Suprapubic skin (tissue), 4 donors: ENCODE measurements at regions not wholly inside any gene's neighbourhood (a gene's known extent, or its start where the extent isn't known, plus 50 kb on each side); places are given as distances from the start of the nearest gene placed in this dataset.

Experiments
- DNase-seq, 2 donors: peaks; one replicate each; pipeline ENCODE4 v3.0.0-alpha.2; 2019; ENCODE audit warnings: low spot score in 2 of 2
- H3K27ac ChIP-seq: fragments of 200-600 bp; sonication (generic); one replicate; pipeline ENCODE4 v1.5.1; 2019
- H3K27me3 ChIP-seq: fragments of 200-600 bp; sonication (generic); one replicate; pipeline ENCODE4 v1.5.1; 2019
- H3K36me3 ChIP-seq: fragments of 200-600 bp; sonication (generic); one replicate; pipeline ENCODE4 v1.5.1; 2019
- H3K4me1 ChIP-seq: fragments of 200-600 bp; sonication (generic); one replicate; pipeline ENCODE4 v1.5.1; 2019
- H3K4me3 ChIP-seq: fragments of 200-600 bp; sonication (generic); one replicate; pipeline ENCODE4 v1.5.1; 2019; ENCODE audit warnings: mild to moderate bottlenecking
- H3K9me3 ChIP-seq: fragments of 200-600 bp; sonication (generic); one replicate; pipeline ENCODE4 v1.5.1; 2019
- EP300 ChIP-seq: sonication (generic); formaldehyde crosslinking; IDR thresholded peaks from one replicate; pipeline ENCODE4 v1.6.1; 2017; ENCODE audit warnings: antibody characterized with exemption
- POLR2A ChIP-seq, 2 donors: fragments of 450-650 bp; IDR thresholded peaks; one replicate each; pipeline ENCODE4 v1.6.1; 2017; ENCODE audit warnings: antibody characterized with exemption in 2 of 2, mild to moderate bottlenecking in 2 of 2, moderate library complexity in 2 of 2
- POLR2AphosphoS5 ChIP-seq, 3 donors: sonication (generic); formaldehyde crosslinking; IDR thresholded peaks; one replicate each; pipeline ENCODE4 v1.6.1; 2017; ENCODE audit warnings: antibody characterized with exemption in 3 of 3
- WGBS: methylation state at CpG from one replicate; pipeline ENCODE4 v1.1.5; 2018; 5-methylcytosine and 5-hydroxymethylcytosine counted together
- TF ChIP-seq, protein P1 (sequence below), 2 donors: fragments of 200-600 bp in 1 of 2; fragments of 450-650 bp in 1 of 2; sonication (generic) in 1 of 2; IDR thresholded peaks; one replicate each; pipeline ENCODE4 v1.5.1; 2016 to 2019; ENCODE audit warnings: antibody characterized with exemption in 2 of 2, mild to moderate bottlenecking in 1 of 2, moderate library complexity in 1 of 2

DNA sequence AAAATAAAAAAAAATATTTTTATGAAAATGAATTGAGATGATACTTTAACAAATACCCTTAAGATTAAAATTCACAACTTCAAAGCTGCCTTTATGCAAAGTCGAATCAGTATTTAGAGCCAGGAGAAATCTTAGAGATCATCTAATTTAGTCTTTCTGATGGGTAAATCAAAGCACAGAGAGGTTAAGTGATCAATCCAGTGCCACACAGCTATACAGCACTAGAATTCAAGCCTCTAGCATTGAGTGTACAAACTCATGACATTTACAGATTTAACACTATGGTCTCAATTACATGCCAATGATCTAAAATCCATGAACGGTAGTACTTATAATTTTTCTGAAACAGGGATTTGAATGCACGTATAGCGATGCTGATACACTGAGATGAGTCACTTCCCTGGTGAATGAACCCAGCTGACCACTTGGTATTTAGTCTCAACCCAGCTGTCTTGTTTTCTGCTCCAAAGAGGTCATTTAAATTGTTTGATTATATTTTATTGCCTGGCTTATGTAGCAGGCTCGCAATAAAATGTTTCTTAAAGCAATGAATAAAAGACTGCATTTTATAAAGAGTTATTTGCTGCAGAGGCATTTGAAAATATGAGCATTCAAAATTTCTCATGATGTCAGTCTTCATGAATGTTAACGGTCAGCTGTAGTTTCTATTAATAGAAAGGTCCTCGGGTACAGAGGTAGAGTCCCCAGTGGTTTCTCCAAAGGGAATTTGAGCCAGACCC is 152.4 kb upstream of the PRICKLE1 start:
- H3K4me3 ChIP-seq, result no peak overlapping the region
- TF ChIP-seq POLR2AphosphoS5 (IDR thresholded peaks at IDR 0.05), result no peak
- TF ChIP-seq POLR2A (IDR thresholded peaks at IDR 0.05), result no peak
- no peak for TF ChIP-seq EP300
- WGBS, result 57% methylated on average over 7 of the region's 7 CpGs
- peaks cover 38% of the 10 kb centered on the region for H3K4me1 ChIP-seq
- no peak overlapping the region for H3K27ac ChIP-seq
- H3K27me3 ChIP-seq, result no peaks in the 10 kb centered on the region
- no peak for DNase-seq
- H3K9me3 ChIP-seq, result peaks cover 7% of the 10 kb centered on the region
- no peaks in the 10 kb centered on the region for H3K36me3 ChIP-seq

DNA sequence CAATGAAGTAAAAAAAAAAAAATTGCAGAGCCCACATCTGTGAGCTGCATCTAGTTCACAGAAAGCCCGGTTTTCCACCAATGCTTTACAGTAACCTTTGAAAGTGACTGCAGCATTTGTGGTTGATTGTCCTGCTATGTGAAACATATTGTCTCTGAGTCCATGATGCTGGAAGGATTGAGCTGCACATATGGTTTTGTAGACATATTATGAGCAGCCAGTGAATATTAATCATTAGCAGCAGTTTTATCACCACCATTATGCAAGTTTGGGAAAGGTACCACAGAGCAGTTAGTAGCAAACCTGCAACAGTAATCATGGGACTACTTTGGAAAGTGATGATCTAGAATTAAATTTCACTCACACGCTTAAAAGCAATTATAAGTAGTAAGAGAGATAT is 151.5 kb upstream of the PRICKLE1 start:
- Histone ChIP-seq H3K27me3 (no peaks in the 10 kb centered on the region), H3K36me3 (no peaks in the 10 kb centered on the region), H3K4me3 (no peak overlapping the region), H3K4me1 (peaks cover 46% of the 10 kb centered on the region), H3K27ac (no peak overlapping the region), H3K9me3 (no peaks in the 10 kb centered on the region)
- TF ChIP-seq, protein P1, sequence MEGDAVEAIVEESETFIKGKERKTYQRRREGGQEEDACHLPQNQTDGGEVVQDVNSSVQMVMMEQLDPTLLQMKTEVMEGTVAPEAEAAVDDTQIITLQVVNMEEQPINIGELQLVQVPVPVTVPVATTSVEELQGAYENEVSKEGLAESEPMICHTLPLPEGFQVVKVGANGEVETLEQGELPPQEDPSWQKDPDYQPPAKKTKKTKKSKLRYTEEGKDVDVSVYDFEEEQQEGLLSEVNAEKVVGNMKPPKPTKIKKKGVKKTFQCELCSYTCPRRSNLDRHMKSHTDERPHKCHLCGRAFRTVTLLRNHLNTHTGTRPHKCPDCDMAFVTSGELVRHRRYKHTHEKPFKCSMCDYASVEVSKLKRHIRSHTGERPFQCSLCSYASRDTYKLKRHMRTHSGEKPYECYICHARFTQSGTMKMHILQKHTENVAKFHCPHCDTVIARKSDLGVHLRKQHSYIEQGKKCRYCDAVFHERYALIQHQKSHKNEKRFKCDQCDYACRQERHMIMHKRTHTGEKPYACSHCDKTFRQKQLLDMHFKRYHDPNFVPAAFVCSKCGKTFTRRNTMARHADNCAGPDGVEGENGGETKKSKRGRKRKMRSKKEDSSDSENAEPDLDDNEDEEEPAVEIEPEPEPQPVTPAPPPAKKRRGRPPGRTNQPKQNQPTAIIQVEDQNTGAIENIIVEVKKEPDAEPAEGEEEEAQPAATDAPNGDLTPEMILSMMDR (IDR thresholded peaks at IDR 0.05), result no peak
- WGBS, result 90% methylated on average over 2 of the region's 2 CpGs
- no peak for DNase-seq

DNA sequence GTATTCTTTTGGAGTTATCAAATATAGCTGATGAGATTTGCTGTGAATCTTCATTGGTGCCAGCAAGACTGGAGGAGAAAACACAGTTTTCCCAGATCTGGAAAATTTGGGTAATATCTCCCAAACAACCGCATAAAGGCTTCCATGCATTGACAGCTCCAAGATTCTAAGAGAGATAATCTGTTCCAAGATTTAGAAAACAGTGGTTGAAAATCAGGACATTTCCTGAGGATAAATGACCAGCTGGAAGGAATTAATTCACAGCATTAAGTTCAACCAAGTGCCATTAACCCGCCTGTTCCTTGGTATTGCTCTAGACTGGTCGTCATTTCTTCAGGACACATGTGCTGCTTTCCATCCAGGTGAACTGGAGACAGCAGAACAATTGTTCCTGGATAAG is 147.9 kb upstream of the PRICKLE1 start:
- TF ChIP-seq POLR2A (IDR thresholded peaks at IDR 0.05) (no peak), EP300 (no peak)
- TF ChIP-seq, protein P1 (IDR thresholded peaks at IDR 0.05), result no peak
- Histone ChIP-seq H3K36me3 (no peaks in the 10 kb centered on the region), H3K27me3 (no peaks in the 10 kb centered on the region), H3K4me3 (no peak overlapping the region), H3K27ac (no peak overlapping the region), H3K4me1 (peaks cover 34% of the 10 kb centered on the region), H3K9me3 (no peaks in the 10 kb centered on the region)
- 60% methylated on average over 3 of the region's 3 CpGs for WGBS
- no peak for DNase-seq

DNA sequence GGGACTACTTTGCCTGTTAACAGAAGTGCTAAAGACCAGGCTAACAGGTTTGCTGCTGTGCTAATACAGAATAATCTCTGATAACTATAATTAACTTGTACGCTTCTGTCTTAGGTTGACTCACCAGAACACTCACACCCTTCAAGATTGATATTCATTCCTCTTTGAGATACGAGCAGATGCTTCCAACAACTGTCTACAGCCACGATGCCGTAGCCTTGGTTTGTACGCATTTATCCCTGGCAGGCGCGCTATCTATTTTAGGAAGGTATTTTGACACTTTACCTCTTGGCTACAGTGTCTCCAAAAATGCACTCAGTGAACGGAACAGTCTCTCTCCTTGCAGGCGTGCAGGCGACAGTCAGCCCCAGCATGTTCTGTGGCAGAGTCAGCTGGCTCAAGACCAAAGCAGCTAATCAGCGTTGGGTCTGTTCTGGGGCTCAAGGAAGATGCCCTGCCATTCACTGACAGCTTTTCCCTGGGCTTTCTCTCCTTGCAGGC is 146.4 kb upstream of the PRICKLE1 start:
- Histone ChIP-seq H3K27me3 (no peaks in the 10 kb centered on the region), H3K4me3 (no peak overlapping the region), H3K36me3 (no peaks in the 10 kb centered on the region), H3K27ac (no peak overlapping the region), H3K9me3 (no peaks in the 10 kb centered on the region), H3K4me1 (peaks cover 33% of the 10 kb centered on the region)
- WGBS, result 45% methylated on average over 11 of the region's 11 CpGs
- no peak for TF ChIP-seq POLR2A (IDR thresholded peaks at IDR 0.05)
- TF ChIP-seq, protein P1 (IDR thresholded peaks at IDR 0.05), result no peak
- no peak for TF ChIP-seq POLR2AphosphoS5 (IDR thresholded peaks at IDR 0.05)
- no peak for TF ChIP-seq EP300
- no peak for DNase-seq

DNA sequence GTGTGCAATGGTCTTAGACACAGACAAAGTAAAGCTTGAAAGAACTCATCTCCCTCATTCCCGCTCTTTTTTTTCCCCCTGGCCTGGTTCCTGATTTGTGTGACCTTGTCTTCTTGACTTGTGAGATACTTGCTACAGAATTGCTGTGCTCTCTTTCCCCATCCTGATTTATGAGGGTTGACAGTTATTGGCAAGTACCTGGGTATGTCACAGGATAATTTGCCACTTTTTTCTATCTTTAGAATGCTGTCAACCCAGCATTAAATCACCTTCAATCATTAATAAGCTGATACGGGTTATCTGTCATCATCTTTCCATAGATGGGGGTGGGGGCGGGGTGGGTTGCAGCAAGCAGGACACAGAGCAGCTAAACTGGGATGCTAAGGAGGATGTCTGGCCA is 144.4 kb upstream of the PRICKLE1 start:
- H3K27me3 ChIP-seq, result no peaks in the 10 kb centered on the region
- H3K4me3 ChIP-seq, result no peak overlapping the region
- no peak for DNase-seq
- no peaks in the 10 kb centered on the region for H3K36me3 ChIP-seq
- H3K9me3 ChIP-seq, result no peaks in the 10 kb centered on the region
- H3K4me1 ChIP-seq, result peaks cover 39% of the 10 kb centered on the region
- TF ChIP-seq POLR2A (IDR thresholded peaks at IDR 0.05) (no peak), POLR2AphosphoS5 (IDR thresholded peaks at IDR 0.05) (no peak)
- H3K27ac ChIP-seq, result no peak overlapping the region
- WGBS, result 67% methylated on average over 3 of the region's 3 CpGs

DNA sequence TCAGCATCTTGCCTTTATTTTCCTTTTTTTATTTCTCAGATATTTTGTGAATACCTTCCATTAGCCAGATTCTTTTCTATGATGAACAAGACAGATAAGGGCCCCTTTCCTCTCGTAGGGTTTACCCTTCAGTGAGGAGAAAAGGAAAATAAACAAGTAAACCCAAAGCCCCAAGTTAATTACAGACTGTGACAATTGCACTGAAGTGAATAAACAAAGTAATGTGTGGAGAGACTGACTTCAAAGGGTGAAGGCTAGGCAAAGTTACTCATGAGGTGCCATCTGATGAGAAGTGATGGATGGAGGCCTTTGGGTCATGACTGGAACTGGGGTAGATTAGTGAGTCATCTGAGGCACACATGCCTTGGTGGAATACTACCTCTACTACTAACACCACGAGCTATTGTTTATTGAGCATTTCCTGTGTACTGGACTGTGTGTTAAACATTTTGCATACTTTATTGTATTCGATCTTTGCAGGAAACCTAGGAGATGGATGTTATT is 143.4 kb upstream of the PRICKLE1 start:
- no peak for DNase-seq
- peaks cover 37% of the 10 kb centered on the region for H3K4me1 ChIP-seq
- 72% methylated on average over 3 of the region's 3 CpGs for WGBS
- no peaks in the 10 kb centered on the region for H3K9me3 ChIP-seq
- H3K27me3 ChIP-seq, result no peaks in the 10 kb centered on the region
- no peaks in the 10 kb centered on the region for H3K36me3 ChIP-seq
- no peak overlapping the region for H3K27ac ChIP-seq
- no peak for TF ChIP-seq POLR2AphosphoS5 (IDR thresholded peaks at IDR 0.05)
- no peak for TF ChIP-seq EP300
- TF ChIP-seq, protein P1 (IDR thresholded peaks at IDR 0.05), result no peak
- no peak for TF ChIP-seq POLR2A (IDR thresholded peaks at IDR 0.05)
- H3K4me3 ChIP-seq, result no peak overlapping the region
